Mesenchymal stem cell (in vitro differentiated cells and primary cell): ENCODE measurements at regions not wholly inside any gene's neighbourhood (a gene's known extent, or its start where the extent isn't known, plus 50 kb on each side); places are given as distances from the start of the nearest gene placed in this dataset.

Source experiments
- DNase-seq: peaks from one replicate; pipeline ENCODE4 v3.0.0-alpha.2; 2013
- H2AFZ ChIP-seq: one replicate; pipeline ENCODE4 v1.6.1; 2013; ENCODE audit warnings: low read depth, mild to moderate bottlenecking, control low read depth, inconsistent platforms, low read length, moderate library complexity
- H2AK5ac ChIP-seq: 2 replicates; pipeline ENCODE4 v1.6.1; 2013; ENCODE audit warnings: low read length, moderate library complexity, mild to moderate bottlenecking, inconsistent platforms; ENCODE audit not compliant: severe bottlenecking
- H2BK120ac ChIP-seq: one replicate; pipeline ENCODE4 v1.6.1; 2013; ENCODE audit warnings: low read depth, mild to moderate bottlenecking, inconsistent platforms, low read length, moderate library complexity
- H2BK12ac ChIP-seq, 2 experiments: one replicate each; pipeline ENCODE4 v1.6.1; 2013; ENCODE audit warnings: inconsistent platforms in 2 of 2, low read length in 2 of 2, mild to moderate bottlenecking in 2 of 2, moderate library complexity in 2 of 2, control low read depth in 1 of 2
- H2BK15ac ChIP-seq: one replicate; pipeline ENCODE4 v1.6.1; 2013; ENCODE audit warnings: mild to moderate bottlenecking, low read depth, inconsistent platforms; ENCODE audit not compliant: poor library complexity, severe bottlenecking
- H2BK5ac ChIP-seq: 2 replicates; pipeline ENCODE4 v1.6.1; 2013; ENCODE audit warnings: low read depth, mild to moderate bottlenecking, low read length, control low read depth, inconsistent platforms; ENCODE audit not compliant: poor library complexity, severe bottlenecking
- H3K14ac ChIP-seq, 2 experiments: one replicate each; pipeline ENCODE4 v1.6.1; 2013; ENCODE audit warnings: inconsistent platforms in 2 of 2, low read length in 2 of 2, control low read depth in 1 of 2, mild to moderate bottlenecking in 1 of 2, moderate library complexity in 1 of 2
- H3K18ac ChIP-seq, 2 experiments: one replicate each; pipeline ENCODE4 v1.6.1; 2013; ENCODE audit warnings: inconsistent platforms in 2 of 2, low read length in 2 of 2, control low read depth in 1 of 2, low read depth in 1 of 2, mild to moderate bottlenecking in 1 of 2
- H3K23ac ChIP-seq, 2 experiments: one replicate each; pipeline ENCODE4 v1.6.1; 2013; ENCODE audit warnings: inconsistent platforms in 2 of 2, low read length in 2 of 2, mild to moderate bottlenecking in 2 of 2, moderate library complexity in 2 of 2, control low read depth in 1 of 2
- H3K27ac ChIP-seq: 2 replicates; pipeline ENCODE4 v1.5.1; 2013; ENCODE audit warnings: mild to moderate bottlenecking, moderate library complexity, low read length, control low read depth, inconsistent platforms; ENCODE audit not compliant: poor library complexity, severe bottlenecking
- H3K27me3 ChIP-seq, 2 experiments: 2 replicates each; pipeline versions ENCODE4 v1.6.1 to v1.7.0; 2013; ENCODE audit warnings: low read length in 2 of 2, mild to moderate bottlenecking in 2 of 2, moderate library complexity in 2 of 2, control low read depth in 1 of 2, inconsistent platforms in 1 of 2; ENCODE audit not compliant: control insufficient read depth in 1 of 2, insufficient read depth in 1 of 2
- H3K36me3 ChIP-seq, 2 experiments: 2 replicates each; pipeline versions ENCODE4 v1.6.1 to v1.7.0; 2013; ENCODE audit warnings: low read length in 2 of 2, control low read depth in 1 of 2, inconsistent platforms in 1 of 2, low read depth in 1 of 2, mild to moderate bottlenecking in 1 of 2; ENCODE audit not compliant: insufficient read depth in 2 of 2, control insufficient read depth in 1 of 2
- H3K4ac ChIP-seq, 2 experiments: one replicate each; pipeline ENCODE4 v1.6.1; 2013; ENCODE audit warnings: inconsistent platforms in 2 of 2, low read length in 2 of 2, mild to moderate bottlenecking in 2 of 2, moderate library complexity in 2 of 2, control low read depth in 1 of 2, low read depth in 1 of 2
- H3K4me1 ChIP-seq: 2 replicates; pipeline ENCODE4 v1.6.1; 2013; ENCODE audit warnings: low read depth, low read length, control low read depth; ENCODE audit not compliant: control insufficient read depth, insufficient read depth
- H3K4me2 ChIP-seq: 2 replicates; pipeline ENCODE4 v1.6.1; 2013; ENCODE audit warnings: low read length, mild to moderate bottlenecking, inconsistent platforms; ENCODE audit not compliant: poor library complexity, severe bottlenecking
- H3K4me3 ChIP-seq, 2 experiments: 2 replicates each; pipeline versions ENCODE4 v1.5.1 to v1.7.0; 2013; ENCODE audit warnings: low read length in 2 of 2, mild to moderate bottlenecking in 2 of 2, control low read depth in 1 of 2, low read depth in 1 of 2; ENCODE audit not compliant: insufficient read depth in 1 of 2
- H3K79me1 ChIP-seq: replicated peaks from 2 replicates; pipeline ENCODE4 v1.6.1; 2013; ENCODE audit warnings: mild to moderate bottlenecking, control low read depth, low read length, inconsistent platforms; ENCODE audit not compliant: poor library complexity, severe bottlenecking
- H3K9ac ChIP-seq: 2 replicates; pipeline ENCODE4 v1.7.0; 2013; ENCODE audit warnings: mild to moderate bottlenecking, low read length, moderate library complexity
- H3K9me3 ChIP-seq: 2 replicates; pipeline ENCODE4 v1.7.0; 2013; ENCODE audit warnings: mild to moderate bottlenecking, low read length; ENCODE audit not compliant: control insufficient read depth
- H4K8ac ChIP-seq: one replicate; pipeline ENCODE4 v1.6.1; 2013; ENCODE audit warnings: inconsistent platforms, mild to moderate bottlenecking, low read length, moderate library complexity
- H4K91ac ChIP-seq: one replicate; pipeline ENCODE4 v1.6.1; 2013; ENCODE audit warnings: mild to moderate bottlenecking, low read length, inconsistent platforms
- WGBS: methylation state at CpG from one replicate; pipeline ENCODE4 v1.1.7; 2013; ENCODE audit warnings: mixed read lengths; 5-methylcytosine and 5-hydroxymethylcytosine counted together

DNA sequence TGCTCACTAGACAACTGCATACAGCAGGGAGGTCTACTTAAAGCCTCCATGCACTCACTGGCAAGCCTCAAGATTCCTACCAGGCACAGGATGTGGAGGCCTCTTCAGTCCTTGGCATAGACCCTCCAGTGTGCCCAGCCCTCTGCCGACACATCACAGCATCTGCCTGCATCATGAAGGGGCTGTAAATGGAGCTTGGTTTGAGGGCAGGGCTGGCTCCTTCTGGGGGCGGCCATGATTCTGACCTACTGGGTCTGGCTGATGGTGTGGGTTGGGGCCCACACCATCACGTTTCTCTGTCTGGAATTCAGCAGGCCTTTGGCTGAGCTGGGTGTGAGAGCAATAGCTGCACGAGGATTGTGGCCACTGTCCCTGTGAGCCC lies 84.9 kb upstream of the SHB start:
- Histone ChIP-seq H3K4me2 (no peak overlapping the region), H4K91ac (no peak overlapping the region), H2BK5ac (no peak overlapping the region), H2AK5ac (no peak overlapping the region), H3K27me3 (peaks cover 0 to 22% of the 10 kb centered on the region in 2 experiments), H3K27ac (no peak overlapping the region), H3K23ac (no peak overlapping the region), H3K14ac (no peak overlapping the region), H2BK12ac (no peak overlapping the region), H3K36me3 (no peaks in the 10 kb centered on the region), H3K9ac (no peak overlapping the region), H3K4me1 (peaks cover 8% of the 10 kb centered on the region), H3K4ac (no peak overlapping the region), H4K8ac (no peak overlapping the region), H3K79me1 (no peaks in the 10 kb centered on the region), H3K9me3 (no peaks in the 10 kb centered on the region), H3K4me3 (no peak overlapping the region), H2BK120ac (no peak overlapping the region), H3K18ac (no peak overlapping the region), H2BK15ac (no peak overlapping the region), H2AFZ (no peak overlapping the region)
- DNase-seq, result no peak
- WGBS, result 77% methylated on average over 4 of the region's 4 CpGs

- no peak overlapping the region for H3K14ac ChIP-seq
- no peaks in the 10 kb centered on the region for H3K79me1 ChIP-seq
- no peak overlapping the region for H2BK15ac ChIP-seq
- H3K27ac ChIP-seq, result no peak overlapping the region
- peaks cover 8% of the 10 kb centered on the region for H3K4me1 ChIP-seq
- no peak for DNase-seq
- H4K91ac ChIP-seq, result no peak overlapping the region
- H2BK5ac ChIP-seq, result no peak overlapping the region
- H2AK5ac ChIP-seq, result no peak overlapping the region
- H2BK120ac ChIP-seq, result no peak overlapping the region
- no peak overlapping the region for H2BK12ac ChIP-seq
- H3K4me2 ChIP-seq, result no peak overlapping the region
- H3K4ac ChIP-seq, result no peak overlapping the region
- H3K18ac ChIP-seq, result no peak overlapping the region
- no peak overlapping the region for H3K9ac ChIP-seq
- H3K23ac ChIP-seq, result no peak overlapping the region
- no peak overlapping the region for H2AFZ ChIP-seq
- no peaks in the 10 kb centered on the region for H3K36me3 ChIP-seq
- H3K27me3 ChIP-seq, result peaks cover 0 to 27% of the 10 kb centered on the region in 2 experiments
- H4K8ac ChIP-seq, result no peak overlapping the region
- H3K4me3 ChIP-seq, result no peak overlapping the region
- H3K9me3 ChIP-seq, result no peaks in the 10 kb centered on the region
- WGBS, result 82% methylated on average over 6 of the region's 6 CpGs
Measured at GRCh38 chr9:38153152-38153909, 84.3 kb upstream of the SHB start.

- H3K4me3 ChIP-seq, result no peak overlapping the region
- no peak overlapping the region for H2BK12ac ChIP-seq
- H3K36me3 ChIP-seq, result no peaks in the 10 kb centered on the region
- no peak overlapping the region for H2AFZ ChIP-seq
- H3K9ac ChIP-seq, result no peak overlapping the region
- H3K14ac ChIP-seq, result no peak overlapping the region
- H3K79me1 ChIP-seq, result no peaks in the 10 kb centered on the region
- no peak overlapping the region for H4K91ac ChIP-seq
- H4K8ac ChIP-seq, result no peak overlapping the region
- no peak overlapping the region for H3K4ac ChIP-seq
- H3K9me3 ChIP-seq, result no peaks in the 10 kb centered on the region
- no peak overlapping the region for H3K27ac ChIP-seq
- H2BK120ac ChIP-seq, result no peak overlapping the region
- H3K23ac ChIP-seq, result no peak overlapping the region
- peaks cover 0 to 37% of the 10 kb centered on the region in 2 experiments for H3K27me3 ChIP-seq
- H2BK15ac ChIP-seq, result no peak overlapping the region
- no peak for DNase-seq
- no peak overlapping the region for H3K4me2 ChIP-seq
- H2BK5ac ChIP-seq, result no peak overlapping the region
- no peak overlapping the region for H3K18ac ChIP-seq
- H2AK5ac ChIP-seq, result no peak overlapping the region
- H3K4me1 ChIP-seq, result peaks cover 12% of the 10 kb centered on the region
- 65% methylated on average over 3 of the region's 3 CpGs for WGBS
Measured at GRCh38 chr9:38149647-38150046, 80.6 kb upstream of the SHB start.

DNA sequence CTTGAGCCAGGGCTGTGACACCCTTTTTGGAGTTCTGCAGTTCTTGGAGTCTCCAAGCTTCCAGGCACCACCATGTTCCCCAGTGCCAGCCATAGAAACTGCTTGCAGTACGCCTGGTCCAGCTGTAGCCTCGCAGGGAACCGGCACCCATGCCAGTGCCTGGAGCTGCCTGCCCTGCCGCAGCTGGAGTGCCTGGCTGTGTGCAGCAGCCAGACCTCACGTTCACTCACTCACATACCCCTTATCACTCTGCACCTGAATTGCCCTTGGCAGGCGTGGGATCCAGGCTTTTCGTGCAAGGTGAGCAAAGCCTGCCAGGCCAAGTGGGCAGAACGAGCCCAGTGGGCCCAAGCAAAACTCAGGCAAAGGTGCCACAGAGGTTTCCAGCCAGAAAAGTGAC lies 77.8 kb upstream of the SHB start:
- Histone ChIP-seq H2AFZ (no peak overlapping the region), H3K4me2 (no peak overlapping the region), H3K18ac (no peak overlapping the region), H3K14ac (no peak overlapping the region), H3K9me3 (no peaks in the 10 kb centered on the region), H2AK5ac (no peak overlapping the region), H3K4me1 (peaks cover 13% of the 10 kb centered on the region), H3K9ac (no peak overlapping the region), H2BK5ac (no peak overlapping the region), H3K4ac (no peak overlapping the region), H3K27ac (no peak overlapping the region), H4K8ac (peak overlapping the region; percentile 9), H4K91ac (no peak overlapping the region), H2BK120ac (no peak overlapping the region), H3K27me3 (peaks cover 0 to 30% of the 10 kb centered on the region in 2 experiments), H2BK15ac (no peak overlapping the region), H3K4me3 (no peak overlapping the region), H3K36me3 (no peaks in the 10 kb centered on the region), H2BK12ac (no peak overlapping the region), H3K23ac (no peak overlapping the region), H3K79me1 (no peaks in the 10 kb centered on the region)
- no peak for DNase-seq
- 94% methylated on average over 8 of the region's 8 CpGs for WGBS
